ENCODE measurements at regions not wholly inside any gene's neighbourhood (a gene's known extent, or its start where the extent isn't known, plus 50 kb on each side); places are given as distances from the start of the nearest gene placed in this dataset.

- no peak for DNase-seq
- TF ChIP-seq CTCF (IDR thresholded peaks at IDR 0.05) (no peak), POLR2A (IDR thresholded peaks at IDR 0.05) (no peak)
- 15 to 37% (median 23%) methylated on average over 1 of the region's 1 CpG for WGBS, 4 donors
- Histone ChIP-seq H3K27ac (no peak overlapping the region), H3K36me3 (replicated peaks in 1 of 2) (no peaks in the 10 kb centered on the region), H3K4me3 (peak overlapping the region in 1 of 4 donors; percentile 11), H3K4me1 (replicated peaks in 1 of 2) (peaks cover 9 to 15% of the 10 kb centered on the region in 2 donors), H3K27me3 (no peaks in the 10 kb centered on the region), H3K9me3 (replicated peaks in 1 of 3) (no peaks in the 10 kb centered on the region)
- intact Hi-C loops (cut with DNase I) = no loop called here
Observed at GRCh38 chr9:81460693-81461092, 228.7 kb downstream of the TLE1 start.

- Histone ChIP-seq H3K36me3 (replicated peaks in 1 of 2) (no peaks in the 10 kb centered on the region), H3K27me3 (no peaks in the 10 kb centered on the region), H3K4me1 (replicated peaks in 1 of 2) (peaks cover 9 to 15% of the 10 kb centered on the region in 2 donors), H3K27ac (no peak overlapping the region), H3K4me3 (no peak overlapping the region), H3K9me3 (replicated peaks in 1 of 3) (no peaks in the 10 kb centered on the region)
- intact Hi-C loops (cut with DNase I) = no loop called here
- no peak for DNase-seq
- TF ChIP-seq CTCF (IDR thresholded peaks at IDR 0.05) (no peak), POLR2A (IDR thresholded peaks at IDR 0.05) (no peak)
Observed at GRCh38 chr9:81459591-81459990, 229.8 kb downstream of the TLE1 start.

GRCh38 chr9:81456431-81457006 is 232.8 kb downstream of the TLE1 start:
- Histone ChIP-seq H3K27ac (no peak overlapping the region), H3K4me1 (replicated peaks in 1 of 2) (peaks cover 9 to 14% of the 10 kb centered on the region in 2 donors), H3K9me3 (replicated peaks in 1 of 3) (no peaks in the 10 kb centered on the region), H3K36me3 (replicated peaks in 1 of 2) (no peaks in the 10 kb centered on the region), H3K27me3 (no peaks in the 10 kb centered on the region), H3K4me3 (no peak overlapping the region)
- no peak for DNase-seq
- TF ChIP-seq POLR2A (IDR thresholded peaks at IDR 0.05) (no peak), CTCF (IDR thresholded peaks at IDR 0.05) (no peak)
- intact Hi-C loops (cut with DNase I) = no loop called here
- 62 to 68% (median 67%) methylated on average over 2 of the region's 2 CpGs for WGBS, 4 donors

- DNase-seq = no peak
- peaks cover 2 to 5% of the 10 kb centered on the region in 2 donors for H3K4me1 ChIP-seq (replicated peaks in 1 of 2)
- H3K9me3 ChIP-seq (replicated peaks in 1 of 3) = no peaks in the 10 kb centered on the region
- WGBS, 4 donors = 83 to 86% (median 86%) methylated on average over 4 of the region's 4 CpGs
- no peak overlapping the region for H3K27ac ChIP-seq
- intact Hi-C loops (cut with DNase I) = no loop called here
- H3K36me3 ChIP-seq (replicated peaks in 1 of 2) = no peaks in the 10 kb centered on the region
- no peak overlapping the region for H3K4me3 ChIP-seq
- TF ChIP-seq CTCF (IDR thresholded peaks at IDR 0.05) = no peak
- TF ChIP-seq POLR2A (IDR thresholded peaks at IDR 0.05) = no peak
- no peaks in the 10 kb centered on the region for H3K27me3 ChIP-seq
Observed at GRCh38 chr9:81455462-81456219, 233.7 kb downstream of the TLE1 start.

All from adrenal gland (tissue), 9 donors.